BLaER1 treated with 17β-estradiol and CSF1 and Interleukin-3, amounts not matched to agents 10 nM and 100 nM (cell line): ENCODE measurements at regions not wholly inside any gene's neighbourhood (a gene's known extent, or its start where the extent isn't known, plus 50 kb on each side); places are given as distances from the start of the nearest gene placed in this dataset.
"Not testable (repeated sequence)": the region's sequence is repeated elsewhere in the genome, so short reads cannot be mapped to it uniquely, and the experiment has no call there.

ENCODE experiments used
- H3K27ac ChIP-seq, 11 experiments: shearing (Covaris generic); formaldehyde crosslinking; 2 replicates each; pipeline ENCODE4 v1.8.1; 2022
- H3K27me3 ChIP-seq, 11 experiments: shearing (Covaris generic); formaldehyde crosslinking; 2 replicates each; pipeline ENCODE4 v1.8.1; 2022
- H3K36me3 ChIP-seq, 11 experiments: shearing (Covaris generic); formaldehyde crosslinking; 2 replicates each; pipeline ENCODE4 v1.8.1; 2022
- H3K4me1 ChIP-seq, 10 experiments: shearing (Covaris generic); formaldehyde crosslinking; 2 replicates each; pipeline ENCODE4 v1.8.1; 2022
- H3K4me2 ChIP-seq, 11 experiments: shearing (Covaris generic); formaldehyde crosslinking; 2 replicates each; pipeline ENCODE4 v1.8.1; 2022
- H3K4me3 ChIP-seq, 10 experiments: shearing (Covaris generic); formaldehyde crosslinking; 2 replicates each; pipeline ENCODE4 v1.8.1; 2022
- H3K9ac ChIP-seq, 11 experiments: shearing (Covaris generic); formaldehyde crosslinking; 2 replicates each; pipeline ENCODE4 v1.8.1; 2022
- H3K9me3 ChIP-seq, 11 experiments: shearing (Covaris generic); formaldehyde crosslinking; replicated peaks in 1 of 11; 2 replicates each; pipeline ENCODE4 v1.8.1; 2022
- H4K20me1 ChIP-seq, 11 experiments: shearing (Covaris generic); formaldehyde crosslinking; 2 replicates each; pipeline ENCODE4 v1.8.1; 2022
- Cebpa-rat ChIP-seq, 11 experiments: shearing (Covaris generic); IDR thresholded peaks; 2 replicates each; pipeline ENCODE4 v1.8.1; 2022

- Histone ChIP-seq H3K9me3 (peaks cover 0 to 6% (median 0%) of the 10 kb centered on the region in 11 experiments; a peak in 2 of 22 replicates), H3K4me2 (no peak overlapping the region), H3K27ac (no peak overlapping the region), H3K27me3 (no peaks in the 10 kb centered on the region), H3K9ac (no peak overlapping the region), H3K36me3 (no peaks in the 10 kb centered on the region), H3K4me3 (no peak overlapping the region), H3K4me1 (no peaks in the 10 kb centered on the region), H4K20me1 (no peaks in the 10 kb centered on the region)
- no peak for TF ChIP-seq Cebpa-rat (IDR thresholded peaks at IDR 0.05)
Measured at GRCh38 chr12:42884116-42884515, 294.6 kb upstream of the PRICKLE1 start.

- Histone ChIP-seq H3K27me3 (no peaks in the 10 kb centered on the region), H3K4me1 (no peaks in the 10 kb centered on the region), H3K27ac (no peak overlapping the region)
Measured at GRCh38 chr12:42873401-42873800, 283.9 kb upstream of the PRICKLE1 start.

GRCh38 chr12:42871816-42872215, 282.3 kb upstream of the PRICKLE1 start:
- Histone ChIP-seq H3K4me2 (no peak overlapping the region), H3K9ac (no peak overlapping the region), H4K20me1 (no peaks in the 10 kb centered on the region), H3K9me3 (no peaks in the 10 kb centered on the region), H3K36me3 (no peaks in the 10 kb centered on the region), H3K4me3 (no peak overlapping the region), H3K4me1 (no peaks in the 10 kb centered on the region), H3K27me3 (no peaks in the 10 kb centered on the region), H3K27ac (no peak overlapping the region)
- no peak for TF ChIP-seq Cebpa-rat (IDR thresholded peaks at IDR 0.05)

More at GRCh38 chr12:42873401-42873800, 283.9 kb upstream of the PRICKLE1 start:
- no peaks in the 10 kb centered on the region for H4K20me1 ChIP-seq
- no peak overlapping the region for H3K9ac ChIP-seq
- H3K36me3 ChIP-seq = no peaks in the 10 kb centered on the region
- no peak overlapping the region for H3K4me2 ChIP-seq
- H3K9me3 ChIP-seq = no peaks in the 10 kb centered on the region
- TF ChIP-seq Cebpa-rat (IDR thresholded peaks at IDR 0.05) = no peak
- H3K4me3 ChIP-seq = no peak overlapping the region

GRCh38 chr12:42868291-42868690, 278.7 kb upstream of the PRICKLE1 start:
- no peaks in the 10 kb centered on the region for H3K36me3 ChIP-seq
- no peak overlapping the region for H3K9ac ChIP-seq
- H3K4me1 ChIP-seq = no peaks in the 10 kb centered on the region

GRCh38 chr12:42865282-42865681, 275.7 kb upstream of the PRICKLE1 start:
- H3K4me2 ChIP-seq = no peak overlapping the region
- H3K9me3 ChIP-seq = no peaks in the 10 kb centered on the region
- no peaks in the 10 kb centered on the region for H3K4me1 ChIP-seq
- no peak for TF ChIP-seq Cebpa-rat (IDR thresholded peaks at IDR 0.05)
- H3K4me3 ChIP-seq = no peak overlapping the region
- H4K20me1 ChIP-seq = no peaks in the 10 kb centered on the region
- H3K27ac ChIP-seq = no peak overlapping the region
- no peaks in the 10 kb centered on the region for H3K27me3 ChIP-seq
- no peak overlapping the region for H3K9ac ChIP-seq
- H3K36me3 ChIP-seq = no peaks in the 10 kb centered on the region

More at GRCh38 chr12:42868291-42868690, 278.7 kb upstream of the PRICKLE1 start:
- Histone ChIP-seq H3K4me2 (no peak overlapping the region), H3K9me3 (no peaks in the 10 kb centered on the region), H3K27me3 (no peaks in the 10 kb centered on the region), H4K20me1 (no peaks in the 10 kb centered on the region), H3K27ac (no peak overlapping the region), H3K4me3 (no peak overlapping the region)
- TF ChIP-seq Cebpa-rat (IDR thresholded peaks at IDR 0.05) = no peak

- Histone ChIP-seq H3K27me3 (no peaks in the 10 kb centered on the region), H3K36me3 (no peaks in the 10 kb centered on the region), H3K4me3 (no peak overlapping the region), H3K4me1 (no peaks in the 10 kb centered on the region), H3K9ac (no peak overlapping the region), H3K4me2 (no peak overlapping the region), H4K20me1 (no peaks in the 10 kb centered on the region), H3K9me3 (no peaks in the 10 kb centered on the region), H3K27ac (no peak overlapping the region)
- TF ChIP-seq Cebpa-rat (IDR thresholded peaks at IDR 0.05) = no peak
Measured at GRCh38 chr12:42862055-42862454, 272.5 kb upstream of the PRICKLE1 start.

- not testable (repeated sequence) for H3K4me2 ChIP-seq, H3K4me1 ChIP-seq, H3K36me3 ChIP-seq, H3K4me3 ChIP-seq, H3K27me3 ChIP-seq, H3K27ac ChIP-seq, H3K9ac ChIP-seq, H4K20me1 ChIP-seq, H3K9me3 ChIP-seq
Measured at GRCh38 chr12:42860331-42860730, 270.8 kb upstream of the PRICKLE1 start.

GRCh38 chr12:42859612-42860011, 270.1 kb upstream of the PRICKLE1 start:
- H3K36me3 ChIP-seq = no peaks in the 10 kb centered on the region
- H3K4me3 ChIP-seq = no peak overlapping the region
- H4K20me1 ChIP-seq = no peaks in the 10 kb centered on the region
- no peaks in the 10 kb centered on the region for H3K27me3 ChIP-seq
- H3K27ac ChIP-seq = no peak overlapping the region
- no peak overlapping the region for H3K9ac ChIP-seq
- no peak overlapping the region for H3K4me2 ChIP-seq
- H3K9me3 ChIP-seq = no peaks in the 10 kb centered on the region
- TF ChIP-seq Cebpa-rat (IDR thresholded peaks at IDR 0.05) = no peak
- H3K4me1 ChIP-seq = no peaks in the 10 kb centered on the region

GRCh38 chr12:42857106-42857505, 267.6 kb upstream of the PRICKLE1 start:
- H4K20me1 ChIP-seq = no peaks in the 10 kb centered on the region
- no peak overlapping the region for H3K4me3 ChIP-seq
- H3K36me3 ChIP-seq = no peaks in the 10 kb centered on the region
- no peaks in the 10 kb centered on the region for H3K4me1 ChIP-seq
- H3K9ac ChIP-seq = no peak overlapping the region
- no peak overlapping the region for H3K27ac ChIP-seq
- TF ChIP-seq Cebpa-rat (IDR thresholded peaks at IDR 0.05) = no peak
- H3K4me2 ChIP-seq = no peak overlapping the region
- H3K9me3 ChIP-seq = no peaks in the 10 kb centered on the region
- H3K27me3 ChIP-seq = no peaks in the 10 kb centered on the region

GRCh38 chr12:42855362-42855950, 265.9 kb upstream of the PRICKLE1 start:
- Histone ChIP-seq H4K20me1 (no peaks in the 10 kb centered on the region), H3K27me3 (no peaks in the 10 kb centered on the region), H3K36me3 (no peaks in the 10 kb centered on the region), H3K4me3 (no peak overlapping the region), H3K4me2 (no peak overlapping the region), H3K9ac (no peak overlapping the region), H3K4me1 (no peaks in the 10 kb centered on the region), H3K27ac (no peak overlapping the region), H3K9me3 (no peaks in the 10 kb centered on the region)
- no peak for TF ChIP-seq Cebpa-rat (IDR thresholded peaks at IDR 0.05)
